Panc1 (cell line): ENCODE measurements at regions not wholly inside any gene's neighbourhood (a gene's known extent, or its start where the extent isn't known, plus 50 kb on each side); places are given as distances from the start of the nearest gene placed in this dataset.

Source experiments
- ATAC-seq: fragments of 200-7000 bp; cut with Tn5 transposase; 2 replicates; pipeline ENCODE4 v1.9.1; 2020; ENCODE audit warnings: mild to moderate bottlenecking, moderate library complexity
- BruUV-seq: library from RNA; stranded (reverse); fragments of 400-500 nt; replicated peaks from 2 replicates; lab custom pipeline; 2021; lab: Mats Ljungman, UMichigan
- CTCF ChIA-PET: fragments of 300-600 bp; sonication (Branson Sonifier 250); formaldehyde crosslinking; loops from one replicate; lab custom pipeline; 2022; ENCODE audit warnings: antibody characterized with exemption; lab: Charles Lee
- POLR2A ChIA-PET: fragments of 300-600 bp; sonication (Branson Sonifier 250); formaldehyde crosslinking; loops from one replicate; lab custom pipeline; 2022; ENCODE audit warnings: antibody characterized with exemption; lab: Charles Lee
- DNase-seq: peaks from one replicate; pipeline ENCODE4 v3.0.0-alpha.2; 2010; ENCODE audit warnings: low read depth, low spot score
- H3K27ac ChIP-seq: 2 replicates; pipeline ENCODE4 v1.5.1; 2011; ENCODE audit warnings: mild to moderate bottlenecking, low read length, inconsistent platforms
- H3K27me3 ChIP-seq: fragments of 200-500 bp; sonication (Bioruptor generic); 2 replicates; pipeline ENCODE4 v1.6.0; 2014; ENCODE audit warnings: low read length, inconsistent platforms; ENCODE audit not compliant: control insufficient read depth, insufficient read depth
- H3K36me3 ChIP-seq: fragments of 200-500 bp; sonication (Bioruptor generic); 2 replicates; pipeline ENCODE4 v1.5.1; 2014; ENCODE audit warnings: inconsistent platforms, mild to moderate bottlenecking, low read length, moderate library complexity; ENCODE audit not compliant: control insufficient read depth, insufficient read depth
- H3K4me1 ChIP-seq: 2 replicates; pipeline ENCODE4 v1.5.1; 2011; ENCODE audit warnings: inconsistent platforms, mild to moderate bottlenecking, low read length, moderate library complexity; ENCODE audit not compliant: control insufficient read depth, insufficient read depth
- H3K4me3 ChIP-seq, 2 experiments: 2 replicates each; pipeline ENCODE4 v1.5.1; 2011 to 2012; ENCODE audit warnings: low read depth in 2 of 2, low read length in 2 of 2, mild to moderate bottlenecking in 2 of 2, inconsistent platforms in 1 of 2, moderate library complexity in 1 of 2
- H3K9me3 ChIP-seq: fragments of 200-500 bp; sonication (Bioruptor generic); 2 replicates; pipeline ENCODE4 v1.5.1; 2014; ENCODE audit warnings: low read depth, mild to moderate bottlenecking, inconsistent platforms, low read length, moderate library complexity; ENCODE audit not compliant: control insufficient read depth, insufficient read depth
- CTCF ChIP-seq: fragments of 450-650 bp; IDR thresholded peaks from 2 replicates; pipeline ENCODE4 v1.5.1; 2017; ENCODE audit warnings: mild to moderate bottlenecking
- POLR2AphosphoS5 ChIP-seq: IDR thresholded peaks from 2 replicates; pipeline ENCODE4 v1.6.1; 2012; ENCODE audit warnings: mild to moderate bottlenecking, low read depth, low read length, moderate library complexity
- REST ChIP-seq, 2 experiments: IDR thresholded peaks; 2 replicates each; pipeline ENCODE4 v1.6.1; 2011 to 2012; ENCODE audit warnings: low read depth in 2 of 2, control low read depth in 1 of 2, low read length in 1 of 2, mild to moderate bottlenecking in 1 of 2, moderate library complexity in 1 of 2; ENCODE audit not compliant: insufficient read depth in 1 of 2
- SIN3A ChIP-seq: IDR thresholded peaks from 2 replicates; pipeline ENCODE4 v1.6.1; 2012; ENCODE audit warnings: low read depth, mild to moderate bottlenecking, low read length, moderate library complexity, borderline replicate concordance; ENCODE audit not compliant: insufficient read depth
- TCF7L2 ChIP-seq: IDR thresholded peaks from 2 replicates; pipeline ENCODE4 v1.6.1; 2011; ENCODE audit warnings: mild to moderate bottlenecking, low read depth, low read length, inconsistent platforms
- in situ Hi-C: cut with HindIII; loops from 2 replicates; pipeline ENCODE4 v1.10.0; 2016; ENCODE audit warnings: low sequenced_read_pairs, low pct_unique_long_range_greater_than_20kb
- intact Hi-C: fragments of 100-400 bp; cut with micrococcal nuclease; formaldehyde crosslinking; loops from one replicate; pipeline ENCODE4 v1.10.0; 2022; ENCODE audit not compliant: unreplicated experiment

- no peak overlapping the region for H3K4me3 ChIP-seq
Measured at GRCh38 chr1:83606416-83606955, 392.4 kb downstream of the TTLL7 start.

GRCh38 chr1:83596331-83596730, 402.6 kb downstream of the TTLL7 start:
- intact Hi-C loops, result no loop called here

More at GRCh38 chr1:83606416-83606955, 392.4 kb downstream of the TTLL7 start:
- Histone ChIP-seq H3K9me3 (no peaks in the 10 kb centered on the region), H3K27me3 (no peaks in the 10 kb centered on the region), H3K36me3 (no peaks in the 10 kb centered on the region), H3K4me1 (no peaks in the 10 kb centered on the region), H3K27ac (no peak overlapping the region)
- TF ChIP-seq REST (IDR thresholded peaks at IDR 0.05; ENCODE audit: insufficient read depth in 1 of 2, low read depth in 2 of 2, low read length in 1 of 2), result no peak
- TF ChIP-seq CTCF, result no peak
- TF ChIP-seq SIN3A, result no peak
- ChIA-PET CTCF (no interaction called here), POLR2A (no interaction called here)
- no peak for DNase-seq
- intact Hi-C loops, result no loop called here
- no TSS peak for BruUV-seq
- ATAC-seq, result no peak
- in situ Hi-C loops, result no loop called here

More at GRCh38 chr1:83596331-83596730, 402.6 kb downstream of the TTLL7 start:
- no TSS peak for BruUV-seq
- TF ChIP-seq REST (IDR thresholded peaks at IDR 0.05; ENCODE audit: insufficient read depth in 1 of 2, low read depth in 2 of 2, low read length in 1 of 2), result no peak
- TF ChIP-seq SIN3A, result no peak
- no peak for TF ChIP-seq POLR2AphosphoS5
- TF ChIP-seq TCF7L2, result no peak
- TF ChIP-seq CTCF, result no peak
- Histone ChIP-seq H3K27me3 (no peaks in the 10 kb centered on the region), H3K9me3 (no peaks in the 10 kb centered on the region), H3K4me1 (no peaks in the 10 kb centered on the region), H3K27ac (no peak overlapping the region), H3K4me3 (no peak overlapping the region), H3K36me3 (no peaks in the 10 kb centered on the region)
- in situ Hi-C loops, result no loop called here
- ATAC-seq, result no peak
- POLR2A ChIA-PET, result no interaction called here
- CTCF ChIA-PET, result no interaction called here
- DNase-seq, result no peak
